ENCODE measurements at regions not wholly inside any gene's neighbourhood (a gene's known extent, or its start where the extent isn't known, plus 50 kb on each side); places are given as distances from the start of the nearest gene placed in this dataset.

GRCh38 chr5:98631311-98632054 lies 142.0 kb upstream of the RGMB start:
- H3K4me1 ChIP-seq, result no peaks in the 10 kb centered on the region
- H3K27ac ChIP-seq, result no peak overlapping the region
- TF ChIP-seq POLR2A (IDR thresholded peaks at IDR 0.05) (no peak), CTCF (IDR thresholded peaks at IDR 0.05) (no peak)
- no peak for DNase-seq
- H3K27me3 ChIP-seq, result no peaks in the 10 kb centered on the region
- H3K36me3 ChIP-seq, result no peaks in the 10 kb centered on the region
- no peak overlapping the region for H3K4me3 ChIP-seq
- intact Hi-C loops (cut with DNase I; ENCODE audit: low total_unique reads), result no loop called here
- H3K9me3 ChIP-seq, result no peaks in the 10 kb centered on the region

GRCh38 chr5:98635656-98636055 lies 137.8 kb upstream of the RGMB start:
- H3K36me3 ChIP-seq, result no peaks in the 10 kb centered on the region
- no peak overlapping the region for H3K27ac ChIP-seq
- H3K4me1 ChIP-seq, result no peaks in the 10 kb centered on the region
- intact Hi-C loops (cut with DNase I; ENCODE audit: low total_unique reads), result no loop called here
- H3K4me3 ChIP-seq, result no peak overlapping the region
- no peak for TF ChIP-seq POLR2A (IDR thresholded peaks at IDR 0.05)
- TF ChIP-seq CTCF (IDR thresholded peaks at IDR 0.05), result no peak
- H3K27me3 ChIP-seq, result no peaks in the 10 kb centered on the region
- no peak for DNase-seq
- H3K9me3 ChIP-seq, result no peaks in the 10 kb centered on the region

- Histone ChIP-seq H3K36me3 (no peaks in the 10 kb centered on the region), H3K9me3 (no peaks in the 10 kb centered on the region), H3K27ac (no peak overlapping the region), H3K27me3 (no peaks in the 10 kb centered on the region), H3K4me1 (no peaks in the 10 kb centered on the region), H3K4me3 (no peak overlapping the region)
- intact Hi-C loops (cut with DNase I; ENCODE audit: low total_unique reads), result no loop called here
- no peak for DNase-seq
- TF ChIP-seq POLR2A (IDR thresholded peaks at IDR 0.05), result no peak
- no peak for TF ChIP-seq CTCF (IDR thresholded peaks at IDR 0.05)
Observed at GRCh38 chr5:98637116-98637515, 136.3 kb upstream of the RGMB start.

GRCh38 chr5:98637557-98637956 lies 135.9 kb upstream of the RGMB start:
- H3K4me1 ChIP-seq, result no peaks in the 10 kb centered on the region
- no peak for TF ChIP-seq CTCF (IDR thresholded peaks at IDR 0.05)
- no peak for TF ChIP-seq POLR2A (IDR thresholded peaks at IDR 0.05)
- H3K36me3 ChIP-seq, result no peaks in the 10 kb centered on the region
- no peak overlapping the region for H3K4me3 ChIP-seq
- intact Hi-C loops (cut with DNase I; ENCODE audit: low total_unique reads), result no loop called here
- DNase-seq, result no peak
- no peaks in the 10 kb centered on the region for H3K27me3 ChIP-seq
- H3K27ac ChIP-seq, result no peak overlapping the region
- no peaks in the 10 kb centered on the region for H3K9me3 ChIP-seq

GRCh38 chr5:98638111-98638510 lies 135.4 kb upstream of the RGMB start:
- no peak for DNase-seq
- no peaks in the 10 kb centered on the region for H3K9me3 ChIP-seq
- no peaks in the 10 kb centered on the region for H3K36me3 ChIP-seq
- H3K4me1 ChIP-seq, result no peaks in the 10 kb centered on the region
- TF ChIP-seq POLR2A (IDR thresholded peaks at IDR 0.05) (no peak), CTCF (IDR thresholded peaks at IDR 0.05) (no peak)
- H3K27me3 ChIP-seq, result no peaks in the 10 kb centered on the region
- no peak overlapping the region for H3K27ac ChIP-seq
- intact Hi-C loops (cut with DNase I; ENCODE audit: low total_unique reads), result no loop called here
- no peak overlapping the region for H3K4me3 ChIP-seq

Measured in uterus (tissue), 3 donors.